IMR-90 (cell line): ENCODE measurements at regions not wholly inside any gene's neighbourhood (a gene's known extent, or its start where the extent isn't known, plus 50 kb on each side); places are given as distances from the start of the nearest gene placed in this dataset.

Source experiments
- ATAC-seq: fragments of 200-7000 bp; cut with Tn5 transposase; 2 replicates; pipeline ENCODE4 v1.9.1; 2020; ENCODE audit warnings: low read depth, mild to moderate bottlenecking, moderate library complexity
- BruUV-seq: library from RNA; stranded (reverse); fragments of 400-500 nt; replicated peaks from 2 replicates; lab custom pipeline; 2021; lab: Mats Ljungman, UMichigan
- CTCF ChIA-PET: fragments of 300-600 bp; formaldehyde crosslinking; extraction: SDS; loops from one replicate; lab custom pipeline; 2021; ENCODE audit warnings: antibody characterized with exemption; lab: Yijun Ruan, JAX
- POLR2A ChIA-PET: fragments of 300-600 bp; sonication (Branson Sonifier 250); formaldehyde crosslinking; loops from one replicate; lab custom pipeline; 2022; ENCODE audit warnings: antibody characterized with exemption; ENCODE audit not compliant: unreplicated experiment; lab: Charles Lee
- DNase-seq: peaks from one replicate; pipeline ENCODE4 v3.0.0; 2013
- H2AFZ ChIP-seq: replicated peaks from 2 replicates; pipeline ENCODE3; 2013; ENCODE audit warnings: low read length, mild to moderate bottlenecking; ENCODE audit not compliant: poor library complexity
- H2AK5ac ChIP-seq: 2 replicates; pipeline ENCODE4 v1.6.1; 2013; ENCODE audit warnings: low read depth, low read length, inconsistent platforms
- H2AK9ac ChIP-seq: replicated peaks from 2 replicates; pipeline ENCODE3; 2013; ENCODE audit warnings: mild to moderate bottlenecking, low read depth, low read length, moderate library complexity; ENCODE audit not compliant: poor library complexity
- H2BK120ac ChIP-seq: 2 replicates; pipeline ENCODE4 v1.6.1; 2013; ENCODE audit warnings: low read depth, low read length, inconsistent platforms
- H2BK15ac ChIP-seq: 3 replicates; pipeline ENCODE4 v1.6.1; 2013; ENCODE audit warnings: low read depth, low read length, inconsistent platforms
- H2BK20ac ChIP-seq: 2 replicates; pipeline ENCODE4 v1.6.1; 2013; ENCODE audit warnings: low read depth, mild to moderate bottlenecking, inconsistent platforms, low read length, moderate library complexity
- H2BK5ac ChIP-seq: 2 replicates; pipeline ENCODE4 v1.6.1; 2013; ENCODE audit warnings: mild to moderate bottlenecking, low read depth, low read length, inconsistent platforms; ENCODE audit not compliant: poor library complexity, severe bottlenecking
- H3K14ac ChIP-seq: replicated peaks from 2 replicates; pipeline ENCODE4 v1.6.1; 2013; ENCODE audit warnings: low read depth, low read length, inconsistent platforms
- H3K18ac ChIP-seq: 2 replicates; pipeline ENCODE4 v1.6.1; 2013; ENCODE audit warnings: low read depth, low read length, control low read depth
- H3K23ac ChIP-seq: 2 replicates; pipeline ENCODE4 v1.6.1; 2013; ENCODE audit warnings: low read depth, low read length, inconsistent platforms
- H3K27ac ChIP-seq: 2 replicates; pipeline ENCODE4 v1.5.1; 2013; ENCODE audit warnings: mild to moderate bottlenecking, control low read depth, low read length; ENCODE audit not compliant: insufficient read depth
- H3K27me3 ChIP-seq: 2 replicates; pipeline ENCODE4 v1.6.1; 2013; ENCODE audit warnings: low read length; ENCODE audit not compliant: control insufficient read depth, insufficient read depth
- H3K36me3 ChIP-seq: 2 replicates; pipeline ENCODE4 v1.6.1; 2013; ENCODE audit warnings: low read length, mixed read lengths; ENCODE audit not compliant: control insufficient read depth, insufficient read depth
- H3K4ac ChIP-seq: 2 replicates; pipeline ENCODE4 v1.6.1; 2013; ENCODE audit warnings: low read depth, low read length, inconsistent platforms
- H3K4me1 ChIP-seq: 2 replicates; pipeline ENCODE4 v1.6.1; 2013; ENCODE audit warnings: low read length, mixed read lengths; ENCODE audit not compliant: control insufficient read depth, insufficient read depth
- H3K4me2 ChIP-seq: 2 replicates; pipeline ENCODE4 v1.6.1; 2013; ENCODE audit warnings: low read depth, mild to moderate bottlenecking, control low read depth, low read length, moderate library complexity
- H3K4me3 ChIP-seq: 2 replicates; pipeline ENCODE4 v1.5.1; 2013; ENCODE audit warnings: low read depth, mild to moderate bottlenecking, control low read depth, low read length, moderate library complexity; ENCODE audit not compliant: insufficient read depth
- H3K56ac ChIP-seq: 2 replicates; pipeline ENCODE4 v1.6.1; 2013; ENCODE audit warnings: low read length, inconsistent platforms; ENCODE audit not compliant: insufficient read depth; ENCODE audit errors: extremely low read depth
- H3K79me1 ChIP-seq, 2 experiments: 2 replicates each; pipeline ENCODE4 v1.6.1; 2013; ENCODE audit warnings: low read length in 2 of 2, inconsistent platforms in 1 of 2, low read depth in 1 of 2
- H3K9ac ChIP-seq: 2 replicates; pipeline ENCODE4 v1.6.1; 2013; ENCODE audit warnings: low read depth, low read length, control low read depth
- H3K9me1 ChIP-seq: 2 replicates; pipeline ENCODE4 v1.6.1; 2013; ENCODE audit warnings: low read length, inconsistent platforms; ENCODE audit not compliant: insufficient read depth
- H3K9me3 ChIP-seq: 2 replicates; pipeline ENCODE4 v1.6.1; 2013; ENCODE audit warnings: low read length; ENCODE audit not compliant: control insufficient read depth, insufficient read depth
- H4K20me1 ChIP-seq: 2 replicates; pipeline ENCODE4 v1.6.1; 2013; ENCODE audit warnings: low read length, inconsistent platforms; ENCODE audit not compliant: insufficient read depth
- H4K5ac ChIP-seq: 2 replicates; pipeline ENCODE4 v1.6.1; 2013; ENCODE audit warnings: mild to moderate bottlenecking, low read depth, low read length, control low read depth
- H4K8ac ChIP-seq, 2 experiments: 2 replicates each; pipeline ENCODE4 v1.6.1; 2013; ENCODE audit warnings: low read depth in 2 of 2, low read length in 2 of 2, control low read depth in 1 of 2, inconsistent platforms in 1 of 2
- H4K91ac ChIP-seq: 2 replicates; pipeline ENCODE4 v1.6.1; 2013; ENCODE audit warnings: low read depth, low read length, inconsistent platforms; ENCODE audit not compliant: insufficient read depth
- BHLHE40 ChIP-seq: fragments of 150-350 bp; IDR thresholded peaks from 2 replicates; pipeline ENCODE4 v1.6.1; 2016; ENCODE audit warnings: mild to moderate bottlenecking, low read depth, low read length
- MAZ ChIP-seq: IDR thresholded peaks from 2 replicates; pipeline ENCODE4 v1.6.1; 2012; ENCODE audit warnings: low read depth, mild to moderate bottlenecking, low read length, improper control_type of control experiment, moderate library complexity, borderline replicate concordance
- MXI1 ChIP-seq: IDR thresholded peaks from 2 replicates; pipeline ENCODE4 v1.6.1; 2012; ENCODE audit warnings: low read depth, mild to moderate bottlenecking, low read length, moderate library complexity, borderline replicate concordance
- POLR2A ChIP-seq: IDR thresholded peaks from 2 replicates; pipeline ENCODE4 v1.6.1; 2012; ENCODE audit warnings: mild to moderate bottlenecking, low read depth, low read length
- RCOR1 ChIP-seq: IDR thresholded peaks from 2 replicates; pipeline ENCODE4 v1.6.1; 2012; ENCODE audit warnings: mild to moderate bottlenecking, low read length, improper control_type of control experiment; ENCODE audit not compliant: insufficient replicate concordance
- WGBS, 2 experiments: methylation state at CpG; one replicate each; pipeline versions ENCODE4 v1.1.5 to v1.1.7; 2013; ENCODE audit warnings: missing lambda C conversion rate in 2 of 2; ENCODE audit not compliant: insufficient read length in 1 of 2; ENCODE audit errors: extremely low coverage in 2 of 2; 5-methylcytosine and 5-hydroxymethylcytosine counted together
- dilution Hi-C: fragments of 300-500 bp; cut with HindIII; formaldehyde crosslinking; loops from one replicate; pipeline ENCODE4 v1.14.3; 2018; ENCODE audit warnings: low sequenced_read_pairs; ENCODE audit not compliant: unreplicated experiment
- in situ Hi-C: fragments of 300-500 bp; cut with MboI; formaldehyde crosslinking; loops from 3 replicates; pipeline ENCODE4 v1.14.3; 2019; ENCODE audit warnings: low sequenced_read_pairs, inconsistent platforms, mixed read lengths
- intact Hi-C: fragments of 100-400 bp; cut with micrococcal nuclease; formaldehyde crosslinking; loops from 2 replicates; pipeline ENCODE4 v1.10.0; 2022
- TF ChIP-seq, protein P1 (sequence below): fragments of 150-350 bp; IDR thresholded peaks from 2 replicates; pipeline ENCODE4 v1.6.1; 2016; ENCODE audit warnings: low read depth, mild to moderate bottlenecking, low read length, moderate library complexity, borderline replicate concordance

DNA sequence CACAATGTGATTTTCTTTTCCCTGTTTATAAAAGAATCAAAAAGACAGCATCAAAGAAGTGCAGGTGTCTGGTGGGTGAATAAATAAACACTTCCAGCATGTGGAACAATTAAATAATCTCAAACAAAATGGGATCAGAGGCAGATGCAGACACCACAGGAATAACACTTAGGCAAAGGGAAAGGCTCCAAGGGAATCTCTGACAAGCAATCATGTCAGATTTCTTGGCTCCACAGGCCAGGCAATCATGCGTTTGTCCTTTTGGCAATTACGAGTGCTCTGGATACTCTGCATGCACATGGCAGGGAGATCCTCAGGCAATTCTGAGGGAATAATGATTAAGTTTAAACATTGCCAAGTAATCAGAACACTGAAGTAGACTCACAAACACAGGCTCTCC, 403.5 kb upstream of the LUZP2 start:
- H4K91ac ChIP-seq, result no peak overlapping the region
- TF ChIP-seq MAZ (no peak), POLR2A (no peak), MXI1 (no peak), BHLHE40 (no peak), RCOR1 (no peak)
- TF ChIP-seq, protein P1, sequence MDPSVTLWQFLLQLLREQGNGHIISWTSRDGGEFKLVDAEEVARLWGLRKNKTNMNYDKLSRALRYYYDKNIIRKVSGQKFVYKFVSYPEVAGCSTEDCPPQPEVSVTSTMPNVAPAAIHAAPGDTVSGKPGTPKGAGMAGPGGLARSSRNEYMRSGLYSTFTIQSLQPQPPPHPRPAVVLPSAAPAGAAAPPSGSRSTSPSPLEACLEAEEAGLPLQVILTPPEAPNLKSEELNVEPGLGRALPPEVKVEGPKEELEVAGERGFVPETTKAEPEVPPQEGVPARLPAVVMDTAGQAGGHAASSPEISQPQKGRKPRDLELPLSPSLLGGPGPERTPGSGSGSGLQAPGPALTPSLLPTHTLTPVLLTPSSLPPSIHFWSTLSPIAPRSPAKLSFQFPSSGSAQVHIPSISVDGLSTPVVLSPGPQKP, result no peak
- H4K20me1 ChIP-seq, result no peaks in the 10 kb centered on the region
- H3K4me1 ChIP-seq, result no peaks in the 10 kb centered on the region
- no peak overlapping the region for H4K5ac ChIP-seq
- H3K4ac ChIP-seq, result 0 out of 2 replicates have a peak overlapping the region, but pooled peaks have one; percentile 8
- H3K27ac ChIP-seq, result no peak overlapping the region
- H2AK5ac ChIP-seq, result no peak overlapping the region
- no peak overlapping the region; the same call in 1 of the 2 replicates for H3K4me2 ChIP-seq
- no peak overlapping the region for H2BK15ac ChIP-seq
- H2AFZ ChIP-seq, result no peak overlapping the region
- DNase-seq (no peak), ATAC-seq (no peak)
- H4K8ac ChIP-seq, result peak overlapping the region in 1 of 2 experiments; percentile 52; a peak in 1 of 4 replicates
- H2BK120ac ChIP-seq, result peak overlapping the region; percentile 27; the same call in 1 of the 2 replicates
- H3K36me3 ChIP-seq, result no peaks in the 10 kb centered on the region
- in situ Hi-C loops (no loop called here), dilution Hi-C loops (no loop called here), intact Hi-C loops (no loop called here)
- H3K56ac ChIP-seq, result no peak overlapping the region
- no peak overlapping the region for H3K9ac ChIP-seq
- H3K14ac ChIP-seq, result no peak overlapping the region
- no peak overlapping the region for H2BK5ac ChIP-seq
- POLR2A ChIA-PET, result no interaction called here
- BruUV-seq, result no TSS peak
- 50% methylated on average over 2 of the region's 2 CpGs; no CpG with 5 or more reads in 1 of the 2 experiments for WGBS, 2 experiments
- H2BK20ac ChIP-seq, result no peak overlapping the region
- H3K9me1 ChIP-seq, result no peaks in the 10 kb centered on the region
- no peak overlapping the region for H2AK9ac ChIP-seq
- no peaks in the 10 kb centered on the region for H3K9me3 ChIP-seq
- H3K79me1 ChIP-seq, result no peaks in the 10 kb centered on the region
- H3K18ac ChIP-seq, result no peak overlapping the region
- H3K4me3 ChIP-seq, result no peak overlapping the region
- no peaks in the 10 kb centered on the region for H3K27me3 ChIP-seq
- CTCF ChIA-PET, result no interaction called here
- no peak overlapping the region for H3K23ac ChIP-seq
